Panc1 (cell line): ENCODE measurements at regions not wholly inside any gene's neighbourhood (a gene's known extent, or its start where the extent isn't known, plus 50 kb on each side); places are given as distances from the start of the nearest gene placed in this dataset.

Source experiments
- POLR2AphosphoS5 ChIP-seq: IDR thresholded peaks from 2 replicates; pipeline ENCODE4 v1.6.1; 2012; ENCODE audit warnings: mild to moderate bottlenecking, low read depth, low read length, moderate library complexity
- SIN3A ChIP-seq: IDR thresholded peaks from 2 replicates; pipeline ENCODE4 v1.6.1; 2012; ENCODE audit warnings: low read depth, mild to moderate bottlenecking, low read length, moderate library complexity, borderline replicate concordance; ENCODE audit not compliant: insufficient read depth
- TF ChIP-seq, protein P1 (sequence below): fragments of 450-650 bp; IDR thresholded peaks from 2 replicates; pipeline ENCODE4 v1.5.1; 2017; ENCODE audit warnings: mild to moderate bottlenecking

DNA sequence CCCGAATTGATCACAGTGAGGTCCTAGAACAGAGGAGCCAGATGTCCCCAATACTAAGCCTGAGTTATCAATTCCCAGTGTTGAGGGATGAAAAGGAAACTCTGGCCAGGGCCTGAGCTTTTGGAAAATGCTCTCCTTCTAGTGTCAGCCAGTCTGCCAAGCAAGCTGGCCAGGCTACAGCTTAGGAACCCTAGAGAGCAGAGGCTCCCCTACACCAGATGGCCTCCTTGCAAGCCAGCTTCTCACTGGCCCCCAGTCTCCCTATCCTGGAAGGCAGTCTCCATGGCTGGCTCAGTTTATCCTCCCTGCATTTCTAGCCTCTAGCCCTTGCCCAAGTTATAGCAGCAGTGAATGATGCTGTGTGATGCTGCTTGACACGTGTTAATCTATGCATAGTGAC is 204.7 kb upstream of the WWC1 start:
- TF ChIP-seq, protein P1, sequence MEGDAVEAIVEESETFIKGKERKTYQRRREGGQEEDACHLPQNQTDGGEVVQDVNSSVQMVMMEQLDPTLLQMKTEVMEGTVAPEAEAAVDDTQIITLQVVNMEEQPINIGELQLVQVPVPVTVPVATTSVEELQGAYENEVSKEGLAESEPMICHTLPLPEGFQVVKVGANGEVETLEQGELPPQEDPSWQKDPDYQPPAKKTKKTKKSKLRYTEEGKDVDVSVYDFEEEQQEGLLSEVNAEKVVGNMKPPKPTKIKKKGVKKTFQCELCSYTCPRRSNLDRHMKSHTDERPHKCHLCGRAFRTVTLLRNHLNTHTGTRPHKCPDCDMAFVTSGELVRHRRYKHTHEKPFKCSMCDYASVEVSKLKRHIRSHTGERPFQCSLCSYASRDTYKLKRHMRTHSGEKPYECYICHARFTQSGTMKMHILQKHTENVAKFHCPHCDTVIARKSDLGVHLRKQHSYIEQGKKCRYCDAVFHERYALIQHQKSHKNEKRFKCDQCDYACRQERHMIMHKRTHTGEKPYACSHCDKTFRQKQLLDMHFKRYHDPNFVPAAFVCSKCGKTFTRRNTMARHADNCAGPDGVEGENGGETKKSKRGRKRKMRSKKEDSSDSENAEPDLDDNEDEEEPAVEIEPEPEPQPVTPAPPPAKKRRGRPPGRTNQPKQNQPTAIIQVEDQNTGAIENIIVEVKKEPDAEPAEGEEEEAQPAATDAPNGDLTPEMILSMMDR: no peak
- no peak for TF ChIP-seq SIN3A
- no peak for TF ChIP-seq POLR2AphosphoS5
